HG03103 (cell line): ENCODE measurements at regions not wholly inside any gene's neighbourhood (a gene's known extent, or its start where the extent isn't known, plus 50 kb on each side); places are given as distances from the start of the nearest gene placed in this dataset.
"Not testable (repeated sequence)": the region's sequence is repeated elsewhere in the genome, so short reads cannot be mapped to it uniquely, and the experiment has no call there.

ENCODE experiments used
- ATAC-seq: cut with Tn5 transposase; IDR thresholded peaks from one replicate; pipeline ENCODE4 v1.9.1; 2021; ENCODE audit warnings: low read depth; ENCODE audit not compliant: unreplicated experiment

DNA sequence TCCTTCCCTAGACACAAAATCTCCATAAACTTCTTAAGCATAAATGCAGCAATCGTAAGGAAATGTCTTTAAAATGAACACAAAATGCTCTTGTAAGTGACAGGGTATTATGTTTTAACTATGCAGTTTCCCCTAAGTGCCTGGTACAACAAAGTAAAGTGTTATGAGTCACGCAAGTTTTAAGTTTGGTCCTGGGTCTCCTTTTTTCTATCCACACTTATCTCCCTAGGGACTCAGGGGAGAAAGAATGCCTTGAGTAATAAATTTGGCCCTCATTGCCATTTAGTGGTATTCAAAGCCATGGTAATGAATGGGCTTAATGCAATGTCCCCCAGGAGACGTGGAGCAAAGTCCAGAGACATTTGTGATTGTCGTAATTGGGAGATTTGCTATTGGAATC is 149.1 kb downstream of the MAGEB17 start:
- no peak for ATAC-seq

- no peak for ATAC-seq
These were observed 152.6 kb downstream of the MAGEB17 start for GRCh38 chrX:16319929-16320328.

DNA sequence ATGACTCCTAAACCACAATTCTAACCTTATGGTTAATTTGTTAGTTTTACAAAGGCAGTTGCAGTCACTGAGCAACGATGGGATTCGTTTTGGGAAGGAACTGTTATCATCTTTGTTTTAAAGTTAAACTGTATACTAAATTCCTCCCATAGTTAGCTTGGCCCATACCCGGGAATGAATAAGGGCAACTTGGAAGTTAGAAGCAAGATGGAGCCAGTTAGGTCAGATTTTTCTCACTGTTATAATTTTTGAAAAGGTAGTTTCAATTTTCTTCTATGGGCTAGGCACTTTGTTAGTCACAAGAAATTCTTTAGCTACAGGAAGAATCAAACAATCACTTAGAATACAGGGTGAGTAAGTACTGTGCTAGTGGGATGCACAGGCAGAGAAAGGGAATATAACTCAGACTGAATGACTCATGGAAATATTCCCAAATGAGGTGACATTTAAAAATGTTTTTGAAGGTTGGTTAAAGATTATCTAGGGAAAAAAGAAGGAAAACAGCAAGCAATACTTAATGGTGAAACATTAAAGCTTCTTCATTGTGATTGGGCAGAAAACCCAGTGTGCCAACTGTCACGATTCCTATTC is 153.6 kb downstream of the MAGEB17 start:
- ATAC-seq = no peak

GRCh38 chrX:16333453-16333852 is 166.2 kb downstream of the MAGEB17 start:
- ATAC-seq = no peak

GRCh38 chrX:16335181-16335580 is 167.9 kb downstream of the MAGEB17 start:
- ATAC-seq = no peak

- no peak for ATAC-seq
These were observed 180.8 kb downstream of the MAGEB17 start for GRCh38 chrX:16347968-16348670.

DNA sequence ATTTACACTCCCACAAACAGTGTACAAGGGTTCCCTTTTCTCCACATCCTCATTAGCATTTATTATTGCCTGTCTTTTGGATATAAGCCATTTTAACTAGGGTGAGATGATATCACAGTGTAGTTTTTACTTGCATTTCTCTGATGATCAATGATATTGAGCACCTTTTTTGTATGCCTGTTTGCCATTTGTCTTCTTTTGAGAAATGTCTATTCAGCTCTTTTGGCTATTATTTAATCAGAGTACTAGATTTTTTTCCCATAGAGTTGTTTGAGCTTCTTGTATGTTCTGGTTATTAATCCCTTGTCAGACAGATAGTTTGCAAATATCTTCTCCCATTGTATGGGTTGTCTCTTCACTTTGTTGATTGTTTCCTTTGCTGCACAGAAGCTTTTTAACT is 190.6 kb downstream of the MAGEB17 start:
- ATAC-seq = no peak

- ATAC-seq = not testable (repeated sequence)
These were observed 192.8 kb downstream of the MAGEB17 start for GRCh38 chrX:16360056-16360455.

DNA sequence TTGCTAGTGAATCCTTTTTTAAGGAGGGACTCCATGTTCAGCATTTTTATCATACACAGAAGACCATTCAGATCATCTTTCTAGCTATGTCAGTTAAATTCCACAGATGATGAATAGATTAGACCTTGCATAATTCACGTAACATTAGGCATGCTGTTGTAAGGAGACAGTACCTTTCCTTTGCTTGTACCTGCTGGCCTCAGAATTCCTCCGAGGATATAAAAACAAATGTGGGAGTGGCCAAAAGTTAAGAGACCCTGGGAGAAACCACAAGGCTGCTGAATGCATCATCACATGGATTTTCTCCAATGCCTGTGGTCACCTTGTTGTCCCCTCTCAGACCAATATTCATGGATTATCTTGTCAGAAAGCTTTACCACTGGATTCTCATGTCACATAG is 201.4 kb downstream of the MAGEB17 start:
- no peak for ATAC-seq

DNA sequence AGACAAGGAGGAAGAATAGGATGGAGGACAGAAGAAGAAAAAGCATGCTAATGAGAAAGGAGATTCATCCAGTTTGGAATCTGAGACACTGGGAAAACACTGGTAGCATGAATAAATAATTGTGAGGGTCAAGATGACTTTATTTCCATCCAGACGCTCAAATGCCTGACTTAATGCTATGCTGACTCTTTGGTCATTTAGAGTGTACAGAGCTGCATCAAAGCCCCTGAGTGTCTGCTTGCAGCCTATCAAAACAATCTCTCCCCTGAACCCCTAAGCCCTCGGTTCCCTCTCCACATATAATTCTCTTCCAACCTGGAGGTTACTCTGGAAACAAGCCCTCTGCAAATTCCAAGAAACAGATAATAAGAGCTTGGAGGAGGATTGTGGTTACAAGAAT is 208.8 kb downstream of the MAGEB17 start:
- no peak for ATAC-seq

GRCh38 chrX:16386126-16386525 is 218.8 kb downstream of the MAGEB17 start:
- no peak for ATAC-seq

DNA sequence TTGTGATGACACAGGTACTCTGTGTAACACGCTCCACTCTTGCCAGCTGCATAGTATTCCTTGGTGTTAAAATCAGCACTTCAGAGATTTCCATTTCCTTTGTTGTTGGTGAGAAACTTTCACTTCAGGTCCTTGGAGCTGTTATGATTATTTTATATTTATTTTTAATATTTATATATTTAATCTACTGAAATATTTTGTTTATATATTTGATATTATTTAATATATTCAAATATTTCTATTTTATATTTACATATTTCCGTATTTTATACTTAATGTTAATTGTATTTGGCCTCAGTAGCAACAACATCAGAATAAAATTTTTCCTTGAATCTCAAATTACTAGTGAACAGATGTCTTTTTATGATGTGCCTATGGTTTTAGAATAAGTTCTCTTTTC is 225.3 kb downstream of the MAGEB17 start:
- no peak for ATAC-seq

DNA sequence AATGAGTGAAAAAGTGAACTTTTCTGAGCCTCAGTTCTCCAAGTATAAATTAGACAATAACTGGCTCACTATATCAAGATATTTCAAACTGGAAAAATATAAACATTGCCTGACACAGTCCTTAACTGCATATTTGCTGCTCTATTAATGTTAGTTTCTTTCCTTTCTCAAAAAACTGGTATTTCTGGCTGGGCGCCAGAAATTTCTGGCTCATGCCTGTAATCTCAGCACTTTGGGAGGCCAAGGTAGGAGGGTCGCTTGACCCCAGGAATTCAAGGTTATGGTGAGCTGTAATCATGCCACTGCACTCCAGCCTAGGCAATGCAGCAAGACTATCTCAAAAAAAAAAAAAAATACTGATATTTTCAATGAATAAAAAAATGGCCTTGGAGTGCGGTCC is 227.0 kb downstream of the MAGEB17 start:
- ATAC-seq = no peak

DNA sequence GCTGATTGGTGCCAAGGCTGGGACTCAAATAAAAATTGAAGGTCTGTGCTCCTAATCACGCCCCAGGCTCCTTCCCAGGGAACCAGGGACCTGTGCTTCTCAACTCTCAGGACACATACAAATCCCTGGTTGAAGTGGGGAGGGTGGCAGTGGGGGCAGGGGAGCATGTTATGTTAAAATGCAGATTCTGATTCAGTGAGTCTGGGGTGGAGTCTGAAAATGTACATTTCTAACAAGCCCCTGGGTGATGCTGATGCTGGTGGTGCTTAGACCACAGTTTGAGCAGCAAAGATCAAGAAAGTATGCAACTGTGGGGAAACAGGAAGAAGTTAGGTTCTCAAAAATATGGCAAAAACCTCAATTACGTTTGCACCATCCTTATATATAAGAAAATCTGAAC is 236.5 kb downstream of the MAGEB17 start:
- no peak for ATAC-seq

DNA sequence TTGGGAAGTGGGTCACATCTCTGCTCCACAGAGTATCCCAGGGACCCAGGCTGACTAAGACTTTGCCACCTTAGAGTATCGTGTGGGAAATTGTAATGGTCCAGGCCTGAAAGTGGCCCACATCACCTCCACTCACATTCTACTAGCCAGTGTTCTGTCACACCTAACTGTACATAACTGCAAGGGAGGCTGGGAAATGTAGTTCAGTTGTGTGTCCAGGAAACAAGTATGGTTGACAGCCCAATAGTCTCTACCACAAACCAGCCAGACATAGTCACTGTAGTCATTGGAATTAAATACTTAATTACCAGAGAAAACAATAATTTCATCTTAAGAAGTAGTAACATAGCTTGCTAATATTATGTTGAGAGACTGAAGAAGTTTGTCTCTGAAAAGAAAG is 233.4 kb upstream of the S100G start:
- ATAC-seq = no peak

GRCh38 chrX:16418650-16419049 is 231.3 kb upstream of the S100G start:
- ATAC-seq = no peak

GRCh38 chrX:16427668-16428067 is 222.3 kb upstream of the S100G start:
- ATAC-seq = no peak

DNA sequence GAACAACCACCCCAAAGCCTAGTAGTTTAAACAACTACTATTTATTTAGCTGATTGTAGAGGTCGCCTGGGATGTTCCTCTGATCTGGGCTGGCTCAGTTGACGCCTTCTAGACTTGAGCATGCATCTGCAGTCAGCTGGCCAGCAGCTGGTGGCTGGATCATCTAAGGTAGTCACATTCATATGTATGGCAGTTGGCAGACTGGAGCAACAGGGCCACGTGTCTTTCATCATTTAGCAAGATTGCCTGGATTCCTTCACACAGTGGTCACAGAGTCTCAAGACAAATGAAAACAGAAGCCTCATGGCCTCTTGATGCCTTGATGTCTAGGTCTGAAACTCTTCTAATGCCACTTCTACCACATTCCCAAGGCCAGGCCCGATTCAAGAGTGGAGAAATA is 220.6 kb upstream of the S100G start:
- no peak for ATAC-seq

DNA sequence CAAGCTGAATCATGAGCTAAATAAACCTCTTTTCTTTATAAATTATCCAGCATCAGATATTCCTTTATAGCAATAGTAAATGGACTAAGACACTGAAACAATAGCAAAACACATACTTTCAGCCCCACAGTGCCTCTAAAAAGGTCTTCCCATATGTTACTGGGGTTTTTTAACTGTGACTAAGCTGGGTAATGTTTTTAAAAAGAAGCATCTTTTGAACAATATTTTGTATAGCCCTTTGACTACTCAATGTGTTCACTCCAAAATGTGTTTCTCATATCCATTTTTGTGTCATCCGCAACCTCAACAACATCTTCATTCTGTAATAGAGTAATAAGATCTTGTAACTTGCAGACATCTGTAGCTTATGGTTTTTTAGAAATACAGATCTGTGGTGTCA is 218.7 kb upstream of the S100G start:
- ATAC-seq = no peak

GRCh38 chrX:16433021-16433420 is 216.9 kb upstream of the S100G start:
- no peak for ATAC-seq

DNA sequence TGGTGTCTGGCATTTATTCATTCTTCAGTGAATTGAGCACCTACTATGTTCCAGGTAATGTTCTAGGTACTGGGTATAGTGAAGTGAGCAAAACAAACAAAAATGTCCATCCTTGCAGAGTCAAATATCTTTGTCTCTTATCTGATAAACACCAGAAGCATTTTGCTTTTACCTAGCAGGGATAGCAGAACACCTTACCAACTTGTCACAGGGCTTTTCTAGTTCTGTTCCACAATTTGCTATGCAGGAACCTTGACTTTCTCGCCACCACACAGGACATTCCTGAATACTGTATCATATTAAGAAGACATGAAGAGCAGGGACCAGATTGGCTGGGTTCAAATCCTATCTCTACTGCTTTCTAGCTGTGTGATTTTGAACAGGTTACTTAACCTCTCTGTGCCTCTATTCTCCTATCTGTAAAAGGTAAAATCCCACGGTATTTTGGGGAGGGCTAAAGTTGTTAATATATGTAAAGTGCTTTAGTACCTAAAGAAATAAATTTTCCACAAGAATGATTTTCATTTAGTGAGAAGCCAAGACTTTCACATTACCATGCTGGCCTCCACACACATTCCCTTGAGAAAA is 214.5 kb upstream of the S100G start:
- no peak for ATAC-seq
